ENCODE measurements at regions not wholly inside any gene's neighbourhood (a gene's known extent, or its start where the extent isn't known, plus 50 kb on each side); places are given as distances from the start of the nearest gene placed in this dataset.

DNA sequence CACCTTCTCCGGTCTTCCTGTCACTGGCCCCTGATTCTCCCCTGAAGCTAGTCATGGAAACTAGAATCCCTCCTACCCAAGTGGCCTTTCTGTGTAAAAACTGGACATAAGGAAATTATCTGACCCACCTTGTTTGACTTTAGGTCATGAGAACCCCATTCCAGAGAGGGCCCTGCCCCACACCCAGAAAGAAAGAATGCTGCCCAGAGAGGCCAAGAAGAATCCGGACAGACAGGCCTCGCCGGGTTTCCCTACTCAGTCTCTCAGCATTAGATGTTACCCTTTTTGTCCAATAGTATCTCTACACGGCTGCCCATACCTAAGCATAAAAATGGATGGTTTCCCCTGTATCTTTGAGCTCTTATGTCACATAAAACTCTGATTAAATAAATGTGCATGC lies 83.3 kb upstream of the HELT start:
- H3K9me3 ChIP-seq, result no peaks in the 10 kb centered on the region
- H3K27ac ChIP-seq, result no peak overlapping the region
- H3K4me1 ChIP-seq, result peaks cover 11% of the 10 kb centered on the region
- TF ChIP-seq, protein P1, sequence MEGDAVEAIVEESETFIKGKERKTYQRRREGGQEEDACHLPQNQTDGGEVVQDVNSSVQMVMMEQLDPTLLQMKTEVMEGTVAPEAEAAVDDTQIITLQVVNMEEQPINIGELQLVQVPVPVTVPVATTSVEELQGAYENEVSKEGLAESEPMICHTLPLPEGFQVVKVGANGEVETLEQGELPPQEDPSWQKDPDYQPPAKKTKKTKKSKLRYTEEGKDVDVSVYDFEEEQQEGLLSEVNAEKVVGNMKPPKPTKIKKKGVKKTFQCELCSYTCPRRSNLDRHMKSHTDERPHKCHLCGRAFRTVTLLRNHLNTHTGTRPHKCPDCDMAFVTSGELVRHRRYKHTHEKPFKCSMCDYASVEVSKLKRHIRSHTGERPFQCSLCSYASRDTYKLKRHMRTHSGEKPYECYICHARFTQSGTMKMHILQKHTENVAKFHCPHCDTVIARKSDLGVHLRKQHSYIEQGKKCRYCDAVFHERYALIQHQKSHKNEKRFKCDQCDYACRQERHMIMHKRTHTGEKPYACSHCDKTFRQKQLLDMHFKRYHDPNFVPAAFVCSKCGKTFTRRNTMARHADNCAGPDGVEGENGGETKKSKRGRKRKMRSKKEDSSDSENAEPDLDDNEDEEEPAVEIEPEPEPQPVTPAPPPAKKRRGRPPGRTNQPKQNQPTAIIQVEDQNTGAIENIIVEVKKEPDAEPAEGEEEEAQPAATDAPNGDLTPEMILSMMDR (IDR thresholded peaks at IDR 0.05), result no peak
- no peak overlapping the region for H3K4me3 ChIP-seq
- ATAC-seq (no peak), DNase-seq (no peak)
- intact Hi-C loops (cut with DNase I), result no loop called here
- no peaks in the 10 kb centered on the region for H3K27me3 ChIP-seq
- H3K36me3 ChIP-seq (replicated peaks in 1 of 2; ENCODE audit: insufficient read depth in 1 of 2, low read depth in 2 of 2), result no peaks in the 10 kb centered on the region
- 87 to 96% methylated on average over 5 of the region's 5 CpGs for WGBS, 2 donors

DNA sequence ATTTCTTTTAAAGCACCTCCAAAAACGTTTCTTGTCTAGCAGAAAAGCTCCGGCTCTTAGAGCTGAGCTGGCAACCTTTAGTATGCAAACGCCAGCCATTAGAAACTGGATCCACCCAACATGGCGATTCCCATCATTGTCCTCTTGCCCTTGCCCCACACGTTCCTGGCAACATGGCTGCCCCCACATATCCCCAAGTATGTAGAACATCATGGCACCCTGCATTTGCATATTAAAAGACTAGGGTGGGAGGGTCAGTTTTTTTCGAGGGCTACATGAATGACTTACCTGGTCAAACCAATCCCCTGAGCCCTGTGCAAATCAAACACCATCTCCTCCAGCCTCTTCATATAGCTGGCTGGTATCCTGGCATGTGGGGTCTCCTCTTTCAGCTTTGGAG lies 82.2 kb upstream of the HELT start:
- intact Hi-C loops (cut with DNase I), result no loop called here
- WGBS, 2 donors, result 70% methylated on average over 5 to 6 of the region's 6 CpGs

DNA sequence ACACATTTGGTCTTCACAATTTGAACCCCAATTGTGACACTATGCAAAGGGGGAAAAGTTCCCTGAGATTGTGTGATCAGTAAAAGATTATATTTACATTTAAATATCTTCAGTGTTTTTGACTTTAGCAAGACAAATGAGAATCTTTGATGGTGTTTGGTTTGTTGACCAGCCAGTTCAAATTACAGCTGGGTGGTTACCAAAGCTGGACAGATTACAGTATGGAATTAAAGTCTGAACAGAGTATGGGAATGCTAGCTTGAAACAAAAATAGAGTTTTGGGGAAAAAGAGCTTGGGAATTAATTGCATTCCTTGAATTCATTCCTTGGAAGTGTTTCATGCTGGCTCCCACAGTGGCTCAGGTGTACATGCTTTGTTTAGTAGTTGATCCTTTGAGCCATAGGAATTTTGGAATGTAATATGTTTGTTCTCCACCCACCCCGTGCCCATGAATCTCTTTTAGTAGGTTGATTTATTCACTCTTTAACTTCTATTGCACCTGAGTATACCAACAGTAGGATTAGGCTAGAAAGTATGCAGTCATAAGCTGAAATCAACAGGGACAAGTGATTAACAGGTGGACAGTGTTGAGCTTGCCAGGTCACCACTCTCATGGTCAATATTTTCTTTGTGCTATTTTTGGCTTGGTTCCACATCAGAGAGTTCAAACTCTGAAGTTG lies 81.1 kb upstream of the HELT start:
- TF ChIP-seq, protein P1 (IDR thresholded peaks at IDR 0.05), result no peak
- no peak for TF ChIP-seq POLR2A (IDR thresholded peaks at IDR 0.05)
- H3K27ac ChIP-seq, result peak overlapping the region; percentile 9 to 51 (median 12)
- H3K36me3 ChIP-seq (replicated peaks in 1 of 2; ENCODE audit: insufficient read depth in 1 of 2, low read depth in 2 of 2), result no peaks in the 10 kb centered on the region
- H3K4me3 ChIP-seq, result no peak overlapping the region
- no peaks in the 10 kb centered on the region for H3K27me3 ChIP-seq
- intact Hi-C loops (cut with DNase I), result no loop called here
- ATAC-seq (peak; percentile 85), DNase-seq (peak in 3 of 4 donors; percentile 50 to 67 (median 51))
- no peaks in the 10 kb centered on the region for H3K9me3 ChIP-seq
- WGBS, 2 donors, result 5 to 23% methylated on average over 1 of the region's 1 CpG
- peaks cover 11% of the 10 kb centered on the region for H3K4me1 ChIP-seq

More for the DNA sequence above, 82.2 kb upstream of the HELT start:
- no peak for TF ChIP-seq POLR2A (IDR thresholded peaks at IDR 0.05)
- TF ChIP-seq, protein P1 (IDR thresholded peaks at IDR 0.05), result no peak
- no peak for DNase-seq
- Histone ChIP-seq H3K4me3 (no peak overlapping the region), H3K9me3 (no peaks in the 10 kb centered on the region), H3K4me1 (peaks cover 11% of the 10 kb centered on the region), H3K27me3 (no peaks in the 10 kb centered on the region), H3K27ac (no peak overlapping the region), H3K36me3 (replicated peaks in 1 of 2; ENCODE audit: insufficient read depth in 1 of 2, low read depth in 2 of 2) (no peaks in the 10 kb centered on the region)
- ATAC-seq, result no peak

DNA sequence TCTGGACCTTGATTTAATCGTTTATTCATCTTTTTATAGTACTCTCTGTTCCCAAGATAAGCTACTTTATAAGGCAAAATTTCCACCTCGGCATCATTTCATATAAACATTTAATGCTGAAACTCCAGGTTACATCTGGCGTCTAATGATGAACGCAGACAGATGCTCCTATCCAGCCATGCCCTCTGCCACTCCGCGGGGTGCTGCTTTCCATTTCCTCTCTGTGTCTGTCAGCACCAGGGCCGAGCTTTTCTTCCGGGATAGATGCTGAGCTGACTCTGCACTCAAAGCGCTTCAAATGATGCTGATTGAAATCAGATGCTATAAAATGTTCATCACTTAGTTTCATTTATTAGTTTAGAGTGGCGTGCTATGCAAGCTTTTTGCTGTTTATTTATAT lies 80.5 kb upstream of the HELT start:
- TF ChIP-seq, protein P1 (IDR thresholded peaks at IDR 0.05), result no peak
- no peak for TF ChIP-seq POLR2A (IDR thresholded peaks at IDR 0.05)
- Histone ChIP-seq H3K27ac (peak overlapping the region; percentile 9 to 51 (median 12)), H3K27me3 (no peaks in the 10 kb centered on the region), H3K4me3 (no peak overlapping the region), H3K9me3 (no peaks in the 10 kb centered on the region), H3K36me3 (replicated peaks in 1 of 2; ENCODE audit: insufficient read depth in 1 of 2, low read depth in 2 of 2) (no peaks in the 10 kb centered on the region), H3K4me1 (peaks cover 11% of the 10 kb centered on the region)
- ATAC-seq (no peak), DNase-seq (peak in 3 of 4 donors; percentile 18 to 36 (median 28))
- intact Hi-C loops (cut with DNase I), result no loop called here
- WGBS, 2 donors, result 25 to 34% methylated on average over 10 of the region's 10 CpGs

DNA sequence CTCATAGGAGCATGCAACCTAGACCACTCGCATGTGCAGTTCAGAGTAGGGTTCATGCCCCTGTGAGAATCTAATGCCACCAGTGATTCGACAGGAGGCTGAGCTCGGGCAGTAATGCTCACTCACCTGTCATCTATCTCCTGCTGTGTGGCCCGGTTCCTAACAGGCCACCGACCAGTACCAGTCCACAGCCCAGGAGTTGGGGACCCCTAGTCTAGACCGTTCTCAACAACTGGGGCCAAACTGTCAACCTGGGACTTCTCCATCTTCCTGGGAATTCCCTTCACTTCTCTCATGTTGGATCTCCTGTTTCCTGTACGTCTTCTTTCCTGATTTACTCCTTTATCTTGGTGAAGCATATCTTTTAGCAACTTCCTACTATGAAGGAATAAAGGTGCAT lies 79.4 kb upstream of the HELT start:
- TF ChIP-seq POLR2A (IDR thresholded peaks at IDR 0.05), result no peak
- TF ChIP-seq, protein P1 (IDR thresholded peaks at IDR 0.05), result no peak
- Histone ChIP-seq H3K36me3 (replicated peaks in 1 of 2; ENCODE audit: insufficient read depth in 1 of 2, low read depth in 2 of 2) (no peaks in the 10 kb centered on the region), H3K4me3 (no peak overlapping the region), H3K27ac (no peak overlapping the region), H3K9me3 (no peaks in the 10 kb centered on the region), H3K27me3 (no peaks in the 10 kb centered on the region), H3K4me1 (peaks cover 11% of the 10 kb centered on the region)
- DNase-seq, result no peak
- WGBS, 2 donors, result 95 to 98% methylated on average over 7 of the region's 7 CpGs
- no peak for ATAC-seq
- intact Hi-C loops (cut with DNase I), result no loop called here

Data from body of pancreas (tissue), 4 donors.